ENCODE measurements at regions not wholly inside any gene's neighbourhood (a gene's known extent, or its start where the extent isn't known, plus 50 kb on each side); places are given as distances from the start of the nearest gene placed in this dataset.

DNA sequence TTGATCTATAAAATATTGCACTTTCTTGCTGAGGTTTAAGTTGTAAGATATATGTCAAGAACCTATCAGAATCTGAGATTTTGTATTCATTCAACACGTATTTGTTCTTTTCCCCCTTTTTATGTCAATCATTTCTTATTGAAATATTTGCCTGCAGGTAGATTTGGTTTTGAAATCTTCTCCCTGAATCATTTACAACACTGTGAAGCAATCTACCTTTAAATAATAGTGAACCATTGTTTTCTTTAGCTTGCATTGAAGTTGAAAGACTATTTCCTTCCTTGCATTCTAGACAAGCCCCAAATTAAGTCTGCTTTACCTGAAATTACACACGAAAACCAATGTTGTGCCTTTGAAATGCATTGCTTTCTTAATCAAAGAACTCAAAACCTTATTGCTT is 460.2 kb downstream of the KIF2B start:
- Histone ChIP-seq H2AK5ac (ENCODE audit: low read depth, low read length) (no peak overlapping the region), H2BK15ac (ENCODE audit: low read length) (no peak overlapping the region), H3K36me3 (ENCODE audit: control insufficient read depth in 2 of 4, insufficient read depth in 4 of 4, low read length in 3 of 4) (peaks cover 0 to 5% (median 0%) of the 10 kb centered on the region in 4 experiments; a peak in 2 of 8 replicates), H2BK120ac (replicated peaks; ENCODE audit: low read depth, low read length) (no peak overlapping the region), H3K4me3 (ENCODE audit: extremely low read depth in 1 of 4, insufficient read depth in 2 of 4, low read depth in 3 of 4, low read length in 4 of 4) (no peak overlapping the region), H4K5ac (ENCODE audit: insufficient read length, low read depth, low read length) (no peak overlapping the region), H4K8ac (ENCODE audit: extremely low read depth, insufficient read depth, low read length) (no peak overlapping the region), H2BK12ac (ENCODE audit: low read depth, low read length) (no peak overlapping the region), H3K27ac (ENCODE audit: low read depth, low read length) (no peak overlapping the region), H2BK5ac (ENCODE audit: low read depth, low read length) (no peak overlapping the region), H4K20me1 (replicated peaks in 1 of 2; ENCODE audit: control insufficient read depth in 1 of 2, insufficient read depth in 2 of 2, low read length in 2 of 2) (no peaks in the 10 kb centered on the region), H2AFZ (ENCODE audit: low read length) (no peak overlapping the region), H3K18ac (ENCODE audit: extremely low read depth, low read length) (no peak overlapping the region), H3K4me2 (ENCODE audit: insufficient read depth in 1 of 2, low read depth in 2 of 2, low read length in 2 of 2) (no peak overlapping the region), H3K23me2 (ENCODE audit: low read depth, low read length) (no peaks in the 10 kb centered on the region), H2BK20ac (ENCODE audit: low read length) (no peak overlapping the region), H3K79me1 (ENCODE audit: low read depth, low read length) (no peaks in the 10 kb centered on the region), H3K56ac (replicated peaks; ENCODE audit: insufficient read length, low read depth, low read length) (no peak overlapping the region), H3K14ac (ENCODE audit: insufficient read length) (no peak overlapping the region), H4K91ac (replicated peaks; ENCODE audit: insufficient read length, low read length) (no peak overlapping the region), H3K4ac (replicated peaks; ENCODE audit: insufficient read length, low read depth, low read length) (no peak overlapping the region), H3K79me2 (ENCODE audit: control insufficient read depth in 1 of 2, insufficient read depth in 2 of 2, low read length in 2 of 2) (no peaks in the 10 kb centered on the region), H3K27me3 (replicated peaks in 1 of 4; ENCODE audit: control insufficient read depth in 3 of 4, extremely low read depth in 1 of 4, insufficient read depth in 3 of 4, low read length in 3 of 4) (no peaks in the 10 kb centered on the region), H3K4me1 (replicated peaks in 1 of 4; ENCODE audit: control insufficient read depth in 3 of 4, insufficient read depth in 4 of 4, low read length in 3 of 4) (no peaks in the 10 kb centered on the region; a peak in 1 of 7 replicates), H3K23ac (ENCODE audit: insufficient read length) (no peak overlapping the region), H3K9ac (replicated peaks in 1 of 4; ENCODE audit: extremely low read depth in 1 of 4, low read depth in 3 of 4, low read length in 3 of 4) (no peak overlapping the region), H3K9me3 (ENCODE audit: insufficient read depth in 2 of 2, low read depth in 1 of 2, low read length in 1 of 2) (peaks cover 8 to 10% of the 10 kb centered on the region in 2 experiments; a peak in 2 of 4 replicates)
- ChIA-PET POLR2A (ENCODE audit: partially characterized antibody) (no interaction called here), CTCF (ENCODE audit: partially characterized antibody) (no interaction called here)
- DNase-seq (ENCODE audit: low read depth in 1 of 2, low spot score in 2 of 2) (no peak), FAIRE-seq (no peak)
- 69% methylated on average over 2 of the region's 2 CpGs; no CpG with 5 or more reads in 1 of the 2 experiments for whole genome bisulfite sequencing, 2 experiments (ENCODE audit: extremely low coverage in 1 of 2, insufficient coverage in 1 of 2, insufficient read length in 1 of 2, insufficient replicate concordance in 2 of 2, low coverage in 1 of 2, low lambda C conversion rate in 2 of 2, missing lambda C conversion rate in 1 of 2)
- TF ChIP-seq CTBP2 (IDR thresholded peaks at IDR 0.05; ENCODE audit: borderline replicate concordance, insufficient read depth, insufficient read length, low read length), result no peak
- no peak for TF ChIP-seq HDAC2 (IDR thresholded peaks at IDR 0.05; ENCODE audit: borderline replicate concordance in 1 of 2, low read depth in 2 of 2, low read length in 2 of 2)
- TF ChIP-seq, protein P1, sequence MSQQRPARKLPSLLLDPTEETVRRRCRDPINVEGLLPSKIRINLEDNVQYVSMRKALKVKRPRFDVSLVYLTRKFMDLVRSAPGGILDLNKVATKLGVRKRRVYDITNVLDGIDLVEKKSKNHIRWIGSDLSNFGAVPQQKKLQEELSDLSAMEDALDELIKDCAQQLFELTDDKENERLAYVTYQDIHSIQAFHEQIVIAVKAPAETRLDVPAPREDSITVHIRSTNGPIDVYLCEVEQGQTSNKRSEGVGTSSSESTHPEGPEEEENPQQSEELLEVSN (IDR thresholded peaks at IDR 0.05), result no peak
- TF ChIP-seq POU5F1 (IDR thresholded peaks at IDR 0.05; ENCODE audit: low read depth, low read length), result no peak
- TF ChIP-seq, protein P2, sequence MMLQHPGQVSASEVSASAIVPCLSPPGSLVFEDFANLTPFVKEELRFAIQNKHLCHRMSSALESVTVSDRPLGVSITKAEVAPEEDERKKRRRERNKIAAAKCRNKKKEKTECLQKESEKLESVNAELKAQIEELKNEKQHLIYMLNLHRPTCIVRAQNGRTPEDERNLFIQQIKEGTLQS (IDR thresholded peaks at IDR 0.05; ENCODE audit: insufficient read depth, low read depth, low read length), result no peak
- no peak for TF ChIP-seq CREB1 (IDR thresholded peaks at IDR 0.05)
